GM21825 (cell line): ENCODE measurements at regions not wholly inside any gene's neighbourhood (a gene's known extent, or its start where the extent isn't known, plus 50 kb on each side); places are given as distances from the start of the nearest gene placed in this dataset.

ENCODE experiments used
- ATAC-seq: cut with Tn5 transposase; IDR thresholded peaks from one replicate; pipeline ENCODE4 v1.9.1; 2021; ENCODE audit warnings: mild to moderate bottlenecking, moderate library complexity; ENCODE audit not compliant: unreplicated experiment

DNA sequence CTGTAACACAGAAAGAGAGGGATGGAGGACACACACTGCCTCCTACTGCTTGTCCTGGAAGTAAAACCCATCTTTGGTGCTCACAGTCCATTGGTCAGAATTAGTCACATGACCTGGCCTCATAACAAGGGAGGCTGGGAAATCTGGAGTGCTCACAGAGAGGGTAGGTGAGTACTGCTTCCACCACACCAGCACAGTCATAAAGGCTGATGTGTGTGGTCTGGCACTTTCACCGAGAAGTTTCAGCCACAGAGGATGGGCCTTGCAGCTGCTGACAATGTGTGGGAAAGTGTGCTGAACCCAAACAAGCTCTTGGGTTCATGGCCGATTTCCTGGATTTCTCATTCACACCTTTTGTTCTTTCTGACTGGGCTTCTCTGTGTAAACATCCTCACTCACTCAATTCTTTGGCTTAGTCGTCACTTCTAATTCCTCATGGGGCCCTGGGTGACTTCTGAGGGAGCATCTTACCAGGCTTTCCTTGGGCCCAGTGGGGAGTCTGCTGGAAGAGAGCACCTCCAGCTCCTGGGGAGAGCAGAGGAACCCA lies 100.7 kb downstream of the ASB7 start:
- ATAC-seq, result peak; percentile 99

DNA sequence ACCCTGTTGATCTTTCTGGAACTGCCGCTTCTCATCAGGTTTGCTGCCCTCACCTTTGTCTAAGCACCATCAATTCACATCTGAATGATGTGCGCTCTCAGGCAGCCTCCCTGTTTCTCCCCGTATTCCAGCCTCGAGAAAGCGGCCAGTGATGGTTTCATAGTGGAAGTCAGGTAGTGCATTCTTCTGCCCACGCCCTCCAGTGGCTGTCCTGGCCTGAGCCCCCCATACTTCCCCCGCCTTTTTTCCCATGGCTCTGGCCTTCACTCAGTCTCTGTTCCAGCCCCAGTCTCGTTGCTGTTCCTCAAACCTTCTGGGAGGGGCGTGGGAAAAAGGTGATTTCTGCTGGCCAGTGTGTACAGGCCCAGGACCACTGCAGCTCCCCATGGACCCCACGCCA lies 101.3 kb downstream of the ASB7 start:
- ATAC-seq, result no peak

DNA sequence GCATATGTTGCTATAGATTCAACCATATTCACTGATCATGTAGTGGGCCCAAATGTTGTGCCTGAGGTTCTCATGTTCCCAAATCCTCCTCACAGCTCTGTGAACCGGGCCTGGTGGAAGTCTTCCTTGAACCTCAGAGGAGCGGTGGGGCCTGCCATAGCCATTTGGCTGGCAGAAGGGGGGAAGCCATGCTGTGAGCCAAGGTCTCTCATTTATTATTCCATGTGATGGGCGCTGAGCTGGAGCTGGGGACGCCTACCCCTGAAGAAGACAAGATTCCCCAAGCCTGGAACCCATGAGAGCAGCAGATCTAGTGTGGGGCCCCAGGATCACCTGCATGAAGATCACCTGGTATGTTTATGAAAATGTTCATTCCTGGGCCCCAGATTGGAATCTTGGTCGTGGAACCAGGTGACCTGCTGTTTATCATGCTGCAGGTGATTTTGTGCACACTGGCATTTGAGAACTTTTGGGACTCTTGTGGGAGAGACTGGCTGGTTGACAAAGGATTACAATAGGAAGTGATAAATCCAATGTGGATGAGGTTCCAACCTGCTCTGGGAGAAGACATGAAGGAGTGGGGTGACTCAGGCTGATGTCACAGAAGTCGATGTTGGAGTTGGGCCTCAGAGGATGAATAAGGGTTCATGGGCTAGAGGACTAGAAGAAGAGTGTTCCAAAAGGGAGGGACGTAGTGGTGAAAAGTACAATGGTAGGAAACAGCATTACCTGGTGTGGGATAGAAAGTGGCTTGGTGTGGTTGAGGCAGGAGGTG lies 102.1 kb downstream of the ASB7 start:
- ATAC-seq, result no peak

DNA sequence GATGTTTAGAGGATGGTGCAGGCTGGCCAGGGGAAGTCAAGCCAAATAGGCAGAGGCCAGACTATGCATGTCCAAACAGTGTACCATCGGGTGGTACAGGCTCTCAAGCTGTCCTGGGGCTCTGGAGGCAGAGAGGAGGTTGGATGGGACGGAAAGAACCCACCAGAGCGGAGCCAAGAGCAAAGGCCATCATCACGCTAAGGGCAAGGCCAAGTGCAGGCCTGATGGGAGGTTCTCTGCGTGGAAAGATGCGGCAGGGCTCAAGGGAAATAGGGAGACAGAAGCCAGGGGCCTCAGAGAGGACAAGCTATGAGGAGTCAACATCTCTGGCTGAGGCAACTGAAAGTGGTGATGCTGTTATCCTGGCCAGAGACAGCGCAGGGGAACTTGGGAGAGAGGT lies 102.7 kb downstream of the ASB7 start:
- no peak for ATAC-seq

DNA sequence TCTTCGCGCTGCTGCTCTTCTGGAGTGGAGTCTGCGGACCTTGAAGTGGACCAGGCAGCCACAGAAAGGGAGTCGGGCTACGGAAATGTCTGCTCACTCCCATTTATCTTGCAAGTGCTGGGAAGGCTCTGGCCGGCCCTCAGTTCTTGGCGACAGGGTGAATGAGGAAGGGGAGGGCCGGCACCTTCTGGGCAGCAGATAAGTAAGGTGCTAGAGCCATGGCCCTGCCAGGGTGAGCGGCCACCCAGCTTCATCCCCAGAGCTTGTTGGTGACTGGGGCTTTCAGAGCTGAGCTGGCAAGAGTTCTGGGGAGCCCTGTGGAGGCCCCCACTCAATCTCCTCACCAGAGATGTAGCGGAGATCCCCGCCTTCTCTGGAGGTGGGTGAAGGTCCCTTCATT lies 103.5 kb downstream of the ASB7 start:
- no peak for ATAC-seq

DNA sequence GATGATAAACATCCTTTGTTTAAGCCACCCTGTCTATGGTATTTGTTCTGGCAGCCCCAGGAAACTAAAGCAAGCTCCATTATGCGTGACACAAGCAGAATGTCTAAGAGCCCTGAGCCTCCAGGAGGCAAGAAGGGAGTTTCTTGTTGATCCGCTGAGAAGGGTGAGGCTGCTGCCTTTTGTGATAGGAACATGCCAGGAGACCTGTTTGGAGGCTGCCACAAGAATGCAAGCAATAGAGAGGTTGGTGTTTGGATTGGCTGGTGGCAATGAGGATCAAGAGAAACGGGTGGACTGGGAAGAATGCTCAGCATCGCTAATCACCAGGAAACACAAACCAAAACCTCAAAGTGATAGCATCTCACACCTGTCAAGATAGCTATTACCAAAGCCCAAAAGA lies 104.8 kb downstream of the ASB7 start:
- ATAC-seq, result no peak

DNA sequence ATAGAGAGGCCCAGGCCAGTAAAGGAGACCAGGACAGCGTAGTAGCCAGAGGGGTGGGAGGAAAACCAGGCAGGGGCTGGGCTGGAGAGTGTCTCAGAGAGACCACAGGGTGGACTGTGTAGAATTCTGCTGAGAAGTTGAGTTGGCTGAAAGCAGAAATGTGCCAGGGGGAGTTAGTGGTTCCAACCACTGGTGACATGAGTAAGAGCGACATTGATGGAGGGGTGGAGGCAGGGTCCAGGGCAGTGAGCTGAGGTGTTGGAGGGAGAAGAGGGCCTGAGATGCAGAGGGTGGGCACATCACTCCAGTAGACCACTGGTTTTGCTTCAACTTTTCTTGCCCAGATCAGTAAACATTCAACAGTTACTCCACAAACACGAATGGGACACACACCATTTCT lies 106.5 kb downstream of the ASB7 start:
- no peak for ATAC-seq

DNA sequence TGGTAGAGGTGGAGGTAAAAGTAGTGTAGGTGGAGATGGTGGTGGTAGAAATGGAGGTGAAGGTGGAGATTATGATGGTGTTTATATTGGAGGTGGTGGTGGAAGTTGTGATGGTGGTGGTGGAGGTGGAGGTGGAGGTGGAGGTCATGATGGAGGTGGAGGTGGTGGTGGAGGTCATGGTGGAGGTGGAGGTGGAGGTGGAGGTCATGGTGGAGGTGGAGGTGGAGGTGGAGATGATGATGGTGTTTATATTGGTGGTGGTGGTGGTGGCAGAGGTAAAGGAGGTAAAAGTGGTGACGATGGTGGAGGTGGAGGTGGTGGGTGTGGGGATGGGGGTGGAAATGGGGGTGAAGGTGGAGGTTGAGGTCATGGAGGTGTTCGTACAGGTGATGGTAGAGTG lies 107.8 kb downstream of the ASB7 start:
- no peak for ATAC-seq

DNA sequence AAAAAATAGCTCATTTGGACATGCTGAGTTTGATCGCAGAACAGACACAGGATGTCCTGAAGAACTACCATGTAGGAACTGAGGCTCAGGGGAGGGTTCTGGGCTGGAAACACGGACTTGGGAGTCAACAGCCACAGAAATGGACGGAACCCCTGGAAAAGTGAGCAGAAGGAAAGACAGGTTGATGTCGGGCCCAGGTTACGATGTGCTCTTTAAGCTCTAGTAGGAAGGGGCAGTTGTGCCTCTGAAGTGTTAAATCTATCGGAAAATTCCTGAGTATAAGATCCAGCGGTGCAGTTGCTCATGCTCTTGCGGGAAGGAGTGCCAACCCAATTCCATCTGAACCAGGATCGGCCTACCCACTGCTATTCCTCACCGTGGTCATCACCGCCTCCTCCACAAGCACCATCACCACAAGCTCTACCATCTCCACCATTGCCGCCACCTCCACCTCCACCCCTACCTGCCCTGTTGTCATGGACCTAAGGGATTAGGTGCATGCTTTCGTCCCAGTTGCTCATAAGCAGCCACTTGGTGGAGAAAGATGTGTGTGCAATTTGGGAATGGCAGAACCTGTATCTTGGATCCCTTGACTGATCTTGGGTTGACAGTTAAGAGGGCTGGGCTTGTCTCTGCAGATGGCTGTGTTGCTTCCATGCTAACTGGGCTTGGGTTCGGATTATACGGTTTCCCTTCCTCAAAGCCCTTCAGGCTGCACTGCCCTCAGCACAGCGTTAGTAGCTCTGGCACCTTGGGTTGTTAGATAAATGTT lies 108.5 kb downstream of the ASB7 start:
- no peak for ATAC-seq

DNA sequence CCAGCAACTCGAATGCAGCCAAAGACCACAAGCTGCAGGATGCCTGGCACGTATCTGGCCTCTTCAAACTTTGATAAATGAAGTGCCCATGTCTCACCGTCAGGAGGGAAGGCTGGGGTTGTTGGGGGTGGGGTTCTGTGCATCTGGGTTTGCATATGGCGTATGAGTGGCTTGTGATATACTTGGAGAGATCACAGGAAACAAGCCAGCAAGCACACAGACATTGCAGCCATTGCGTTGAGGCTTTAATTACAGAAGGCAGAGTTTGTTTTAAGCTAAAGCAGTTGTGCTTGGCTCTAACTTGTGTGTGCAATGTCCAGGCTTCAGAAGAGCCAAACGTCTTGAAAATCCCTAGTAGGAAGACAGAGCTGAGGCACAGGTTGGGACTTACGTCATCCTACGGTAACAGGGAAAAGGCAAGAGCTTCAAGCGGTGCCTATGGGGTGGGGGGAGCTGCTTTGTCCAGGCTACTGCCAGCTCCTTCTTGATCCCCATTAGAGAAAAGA lies 109.2 kb downstream of the ASB7 start:
- no peak for ATAC-seq

DNA sequence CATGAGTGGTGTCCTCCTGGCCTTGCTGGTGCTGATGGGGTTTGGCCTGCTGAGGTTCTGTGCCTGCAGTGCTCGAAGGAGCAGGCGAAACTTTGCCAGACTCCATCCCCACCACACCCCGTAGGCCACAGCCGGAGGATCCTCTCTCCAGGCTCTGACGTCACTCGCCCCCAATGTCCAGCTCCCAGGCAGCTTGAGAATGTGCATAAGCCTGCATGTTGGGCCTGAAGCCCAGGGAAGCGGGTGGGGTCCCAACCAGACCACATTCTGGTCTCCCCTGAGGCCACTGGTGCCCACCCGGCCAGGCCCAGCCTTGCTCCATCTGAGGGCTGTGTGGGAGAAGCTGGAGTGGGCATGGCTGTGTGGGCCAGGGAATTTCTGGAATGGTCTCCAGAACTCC lies 109.8 kb downstream of the ASB7 start:
- no peak for ATAC-seq

DNA sequence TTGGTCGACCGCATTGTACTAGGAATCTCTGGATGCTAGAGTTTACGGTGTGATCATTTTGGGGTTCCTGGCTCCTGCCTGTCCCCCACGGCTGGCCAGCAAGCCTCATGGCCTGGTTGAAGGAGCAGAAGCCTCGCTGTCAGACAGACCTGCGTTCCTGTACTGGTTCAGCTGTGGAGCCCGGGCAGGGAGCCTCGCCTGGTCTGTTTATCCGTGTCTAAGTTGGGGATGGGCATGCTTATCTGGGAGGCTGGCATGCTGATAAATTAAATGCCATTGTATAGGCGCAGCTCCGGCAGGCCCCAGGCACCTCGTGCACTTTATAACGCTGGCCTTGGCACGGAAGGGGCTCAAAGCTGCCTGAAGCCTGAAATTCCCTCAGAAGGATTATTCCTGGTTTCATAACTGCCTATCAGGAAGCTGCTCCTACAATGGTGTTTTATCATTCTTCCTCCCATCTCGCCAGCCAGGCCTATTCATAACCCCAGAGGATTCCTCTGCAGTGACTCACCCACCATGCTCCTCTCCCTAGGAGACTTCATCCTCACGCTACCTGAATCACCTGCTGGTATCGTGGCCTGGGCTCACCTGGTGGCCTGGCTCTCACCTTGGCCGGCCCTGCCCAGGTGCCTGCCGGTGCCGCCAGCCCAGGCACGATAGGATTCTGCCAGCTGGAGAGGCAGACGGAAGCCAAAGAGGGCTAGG lies 110.9 kb downstream of the ASB7 start:
- ATAC-seq, result no peak

DNA sequence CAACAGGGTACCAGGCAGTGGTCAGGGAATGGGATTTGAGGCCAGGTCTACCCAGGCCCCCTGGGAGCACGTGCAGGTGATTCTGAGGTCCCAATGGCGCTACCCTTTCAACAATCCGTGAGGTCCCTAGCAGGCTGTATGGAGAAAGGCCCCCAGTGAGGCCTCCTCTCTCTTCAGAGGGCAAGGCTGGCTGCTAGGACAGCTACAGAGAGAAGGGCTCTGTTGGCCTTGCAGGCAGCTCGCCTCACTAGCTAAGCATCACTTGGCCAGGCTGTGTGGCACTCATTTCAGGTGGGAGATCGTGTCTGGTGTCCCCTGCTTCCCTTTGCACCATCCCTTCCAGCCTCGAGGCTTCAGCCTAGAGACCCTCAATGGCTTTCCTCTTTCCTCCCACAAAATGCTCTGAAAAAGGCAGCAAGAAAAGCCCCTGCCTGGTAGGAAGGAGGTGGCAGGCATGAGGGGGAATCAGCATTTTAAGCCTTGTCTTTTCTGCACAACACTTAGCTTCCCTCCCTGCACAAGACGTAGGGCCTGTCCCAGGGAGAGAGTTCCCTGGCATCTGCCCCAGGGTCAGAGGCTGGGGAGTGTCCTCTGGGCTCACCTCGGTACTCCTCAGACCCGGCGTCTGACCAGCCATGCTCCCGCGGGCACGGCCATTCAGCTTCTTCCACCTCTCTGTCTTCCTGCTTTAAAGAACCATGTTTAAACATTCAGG lies 111.8 kb downstream of the ASB7 start:
- no peak for ATAC-seq

DNA sequence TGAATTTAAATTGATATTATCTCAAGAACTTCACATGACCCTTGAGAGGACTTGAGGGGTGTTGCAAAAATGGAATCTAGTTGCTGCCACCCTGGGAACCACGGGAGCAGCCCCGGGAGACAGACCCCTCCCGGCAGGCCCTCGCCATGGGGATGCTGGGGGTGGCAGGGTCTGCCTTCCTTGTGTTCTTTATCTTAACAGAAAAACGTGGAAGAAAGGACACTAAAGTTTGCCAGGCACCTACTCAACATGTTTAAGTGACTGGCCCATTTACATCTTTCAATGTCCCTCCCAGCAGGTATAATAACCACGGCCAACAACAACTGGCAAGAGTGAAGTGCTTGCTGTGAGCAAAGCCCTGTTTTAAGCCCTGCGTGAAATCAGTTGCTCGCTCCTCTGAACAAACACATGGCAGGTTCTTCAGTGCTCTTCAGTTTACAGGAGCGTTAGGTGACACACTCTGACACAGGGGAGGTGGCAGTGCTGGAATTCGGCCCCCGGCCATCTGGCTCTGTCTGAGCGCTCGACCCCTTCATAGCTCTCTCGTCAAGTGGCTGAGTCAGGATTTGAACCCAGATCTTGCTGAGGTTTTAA lies 112.5 kb downstream of the ASB7 start:
- ATAC-seq, result no peak

DNA sequence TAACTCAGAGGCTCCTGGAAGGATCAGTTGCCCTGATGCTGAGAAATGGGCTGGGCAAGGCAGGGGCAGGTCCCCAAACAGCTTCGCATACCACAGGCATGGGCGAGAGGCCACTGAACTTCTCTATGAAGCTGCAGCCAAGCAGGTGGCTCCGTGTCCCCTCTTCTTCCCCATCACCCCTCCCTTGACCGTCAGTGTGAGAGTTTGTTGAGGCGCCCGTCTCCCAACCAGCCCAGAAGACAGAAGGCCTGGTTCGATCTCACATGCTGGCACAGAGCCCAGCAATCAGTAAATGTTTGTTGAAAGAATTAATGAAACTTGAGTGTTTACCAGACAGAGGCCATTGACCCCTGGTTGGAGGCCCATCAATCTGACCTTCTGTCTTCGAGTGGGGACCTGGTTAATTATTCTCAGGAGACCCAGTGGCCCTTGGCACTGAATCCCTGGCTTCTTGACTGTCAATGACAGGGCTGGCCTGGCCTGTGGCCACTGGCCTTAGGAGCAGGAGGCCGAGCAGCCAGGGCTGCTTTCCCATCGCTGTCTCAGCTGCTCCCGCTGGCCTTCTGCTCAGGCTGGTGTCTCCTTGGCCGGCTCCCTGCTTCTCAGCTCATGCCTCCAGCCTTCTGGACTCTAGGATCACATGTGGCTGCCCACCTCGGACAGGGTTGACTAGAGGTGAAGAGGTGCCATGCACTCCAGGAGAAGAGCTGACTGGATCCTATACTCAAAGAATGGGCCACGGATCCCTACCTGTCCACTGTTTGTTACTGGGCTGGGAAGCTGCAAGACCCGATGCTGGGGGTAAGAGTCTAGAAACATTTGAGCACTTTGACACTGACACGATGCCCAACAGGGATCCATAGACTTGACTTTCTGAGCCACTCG lies 113.4 kb downstream of the ASB7 start:
- no peak for ATAC-seq

DNA sequence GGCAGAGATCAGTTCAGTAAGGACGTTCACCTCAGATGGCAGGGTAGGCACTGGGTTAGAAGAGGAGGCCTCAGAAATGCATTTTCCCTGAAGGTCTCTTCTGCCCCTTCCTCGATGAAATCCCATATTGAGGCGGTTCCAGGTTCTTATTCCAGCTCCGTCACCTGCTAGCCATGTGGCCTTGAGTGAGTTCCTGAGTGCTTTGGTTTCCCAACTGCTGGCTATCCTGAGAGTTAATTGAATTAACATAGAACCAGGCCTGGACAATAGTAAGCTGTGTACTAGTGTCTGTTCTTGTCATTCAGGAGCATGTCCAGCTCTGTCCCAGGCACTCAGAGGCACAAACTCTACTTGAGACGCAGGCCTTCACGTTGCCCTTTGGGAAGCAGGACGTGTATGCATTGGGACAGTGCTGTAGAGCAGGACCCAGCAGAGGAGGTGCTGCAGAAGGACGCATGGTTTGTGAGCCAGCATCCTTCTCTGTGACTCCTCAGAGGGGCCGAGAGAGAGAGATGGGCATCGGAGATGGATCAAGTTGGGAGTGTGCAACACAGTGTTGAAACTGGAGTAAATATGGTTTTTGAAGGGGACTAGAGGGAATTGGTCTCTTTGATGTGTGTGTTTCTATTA lies 114.2 kb downstream of the ASB7 start:
- no peak for ATAC-seq

DNA sequence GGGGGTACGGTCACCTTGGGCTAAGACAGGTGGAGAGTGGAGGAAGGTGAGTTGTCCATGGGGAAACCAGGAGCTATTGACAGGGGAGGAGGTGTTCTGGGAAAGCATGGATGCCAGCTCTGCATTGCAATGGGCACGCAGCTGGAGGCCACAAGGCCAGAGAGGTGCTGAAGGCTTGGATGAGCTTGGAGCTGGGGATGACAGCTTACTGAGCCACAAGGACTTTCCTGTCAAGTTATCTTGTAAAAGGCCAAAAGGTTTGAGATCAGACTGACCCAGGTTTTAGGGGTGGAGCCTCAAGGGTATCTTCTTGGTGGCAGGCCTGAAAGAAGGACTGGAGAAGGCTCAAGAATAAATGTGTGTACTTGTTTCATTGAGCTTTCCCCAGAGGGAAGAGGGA lies 115.2 kb downstream of the ASB7 start:
- no peak for ATAC-seq

DNA sequence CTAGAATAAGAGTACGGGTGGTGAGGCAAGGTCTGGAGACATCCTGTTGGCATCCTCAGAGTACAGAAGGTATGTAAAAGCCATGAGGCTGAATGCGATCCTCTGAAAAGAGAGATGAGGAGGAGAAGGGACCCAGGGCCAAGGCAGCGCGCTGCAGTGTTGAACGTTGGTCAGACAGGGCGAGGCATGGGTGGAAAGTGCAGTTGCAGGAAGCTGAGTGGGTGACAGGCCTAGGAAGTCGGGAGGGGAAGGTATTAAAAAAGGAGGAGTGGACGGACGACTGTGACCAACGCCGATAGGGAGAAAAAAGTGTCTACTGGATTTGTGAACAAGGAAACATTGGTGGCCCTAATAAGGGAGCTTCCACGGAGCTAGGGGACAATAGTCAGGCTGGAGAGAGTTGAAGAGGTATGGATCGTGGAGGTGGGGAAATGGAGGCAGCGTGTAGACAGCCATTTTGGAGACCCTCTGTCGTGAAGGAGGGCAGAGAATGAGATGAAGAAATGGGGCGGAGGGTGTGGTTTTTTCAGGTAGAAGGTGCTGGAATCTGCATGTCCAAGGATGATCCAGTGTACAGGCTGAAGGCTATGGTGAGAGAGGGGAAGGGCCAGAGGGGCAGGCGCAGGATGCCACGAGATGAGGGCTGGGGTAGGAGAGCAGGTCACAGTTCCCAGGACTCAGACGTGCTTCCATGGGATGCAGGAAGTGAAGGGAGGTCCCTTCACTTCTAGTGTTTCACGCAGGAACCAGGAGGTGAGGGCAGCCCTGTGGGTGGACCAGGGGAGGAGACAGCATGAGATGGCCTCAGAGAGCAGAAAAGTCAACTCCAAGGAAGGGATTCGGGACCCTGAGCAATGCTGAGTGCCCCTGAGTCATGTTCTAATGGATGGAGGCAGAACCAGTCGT lies 115.9 kb downstream of the ASB7 start:
- no peak for ATAC-seq
